Mammary epithelial cell (primary cell): ENCODE measurements at regions not wholly inside any gene's neighbourhood (a gene's known extent, or its start where the extent isn't known, plus 50 kb on each side); places are given as distances from the start of the nearest gene placed in this dataset.

Experiments
- CTCF ChIP-seq, 2 donors: IDR thresholded peaks in 1 of 2; conservative IDR thresholded peaks in 1 of 2; 2 replicates each; pipeline ENCODE4 v1.5.1; 2011 to 2012; ENCODE audit warnings: inconsistent platforms in 2 of 2, low read length in 2 of 2, mild to moderate bottlenecking in 2 of 2, control low read depth in 1 of 2, low read depth in 1 of 2; ENCODE audit not compliant: insufficient read depth in 1 of 2; ENCODE audit errors: extremely low read depth in 1 of 2
- EZH2 ChIP-seq: IDR thresholded peaks from 2 replicates; pipeline ENCODE4 v1.6.1; 2012; ENCODE audit warnings: low read length, inconsistent platforms, borderline replicate concordance

GRCh38 chr16:17804857-17805256 lies 334.1 kb upstream of the XYLT1 start:
- TF ChIP-seq CTCF (conservative IDR thresholded peaks at IDR 0.05 in 1 of 2, IDR thresholded peaks at IDR 0.05 in 1 of 2; ENCODE audit: extremely low read depth in 1 of 2, insufficient read depth in 1 of 2, low read depth in 1 of 2, low read length in 2 of 2), result no peak
- TF ChIP-seq EZH2, result no peak
